ENCODE measurements at regions not wholly inside any gene's neighbourhood (a gene's known extent, or its start where the extent isn't known, plus 50 kb on each side); places are given as distances from the start of the nearest gene placed in this dataset.

DNA sequence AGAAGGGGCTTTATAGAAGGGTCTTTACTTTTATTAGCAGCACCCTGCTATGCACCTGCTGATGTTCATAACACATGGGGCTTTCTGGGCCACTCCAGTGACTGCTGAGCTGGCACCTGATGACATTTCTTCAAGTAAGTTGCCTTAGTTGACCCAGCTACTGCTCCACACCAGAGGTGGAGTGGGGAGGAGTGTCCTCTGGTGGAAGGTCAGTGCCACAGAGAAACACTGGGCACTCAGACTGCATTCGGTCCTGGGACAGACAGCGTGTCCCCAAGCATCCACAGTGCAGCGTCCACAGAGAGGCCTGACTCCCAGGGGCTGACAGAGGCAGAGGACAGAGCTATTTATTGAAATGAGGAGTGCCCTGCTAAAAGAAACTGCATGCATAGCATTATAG, 74.9 kb upstream of the NSMCE3 start:
- TF ChIP-seq, protein P1, sequence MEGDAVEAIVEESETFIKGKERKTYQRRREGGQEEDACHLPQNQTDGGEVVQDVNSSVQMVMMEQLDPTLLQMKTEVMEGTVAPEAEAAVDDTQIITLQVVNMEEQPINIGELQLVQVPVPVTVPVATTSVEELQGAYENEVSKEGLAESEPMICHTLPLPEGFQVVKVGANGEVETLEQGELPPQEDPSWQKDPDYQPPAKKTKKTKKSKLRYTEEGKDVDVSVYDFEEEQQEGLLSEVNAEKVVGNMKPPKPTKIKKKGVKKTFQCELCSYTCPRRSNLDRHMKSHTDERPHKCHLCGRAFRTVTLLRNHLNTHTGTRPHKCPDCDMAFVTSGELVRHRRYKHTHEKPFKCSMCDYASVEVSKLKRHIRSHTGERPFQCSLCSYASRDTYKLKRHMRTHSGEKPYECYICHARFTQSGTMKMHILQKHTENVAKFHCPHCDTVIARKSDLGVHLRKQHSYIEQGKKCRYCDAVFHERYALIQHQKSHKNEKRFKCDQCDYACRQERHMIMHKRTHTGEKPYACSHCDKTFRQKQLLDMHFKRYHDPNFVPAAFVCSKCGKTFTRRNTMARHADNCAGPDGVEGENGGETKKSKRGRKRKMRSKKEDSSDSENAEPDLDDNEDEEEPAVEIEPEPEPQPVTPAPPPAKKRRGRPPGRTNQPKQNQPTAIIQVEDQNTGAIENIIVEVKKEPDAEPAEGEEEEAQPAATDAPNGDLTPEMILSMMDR (IDR thresholded peaks at IDR 0.05; ENCODE audit: control extremely low read depth in 1 of 3, insufficient read depth in 1 of 3, low read depth in 1 of 3, low read length in 3 of 3), result no peak
- TF ChIP-seq CHD2 (IDR thresholded peaks at IDR 0.05; ENCODE audit: low read length), result no peak

Measured in H1 (cell line).